Nephron progenitor cell (in vitro differentiated cells): ENCODE measurements at regions not wholly inside any gene's neighbourhood (a gene's known extent, or its start where the extent isn't known, plus 50 kb on each side); places are given as distances from the start of the nearest gene placed in this dataset.
A peak's percentile ranks its signal among the peaks of the same experiment; 100 is the strongest.

Experiments used
- DNase-seq: peaks from one replicate; pipeline ENCODE4 v3.0.0; 2021
- H3K27ac Mint-ChIP-seq: 2 replicates; pipeline ENCODE4 v1.8.0; 2021; ENCODE audit warnings: mild to moderate bottlenecking, moderate library complexity, mixed read lengths
- H3K27me3 Mint-ChIP-seq: 2 replicates; pipeline ENCODE4 v1.8.0; 2021; ENCODE audit warnings: mild to moderate bottlenecking, low read depth, mixed read lengths; ENCODE audit not compliant: poor library complexity
- H3K36me3 Mint-ChIP-seq: 2 replicates; pipeline ENCODE4 v1.8.0; 2021; ENCODE audit warnings: low read depth, mixed read lengths
- H3K4me1 Mint-ChIP-seq: 2 replicates; pipeline ENCODE4 v1.8.0; 2021; ENCODE audit warnings: mixed read lengths
- H3K4me3 Mint-ChIP-seq: 2 replicates; pipeline ENCODE4 v1.8.0; 2021; ENCODE audit warnings: mild to moderate bottlenecking, moderate library complexity, mixed read lengths
- H3K9me3 Mint-ChIP-seq: 2 replicates; pipeline ENCODE4 v1.8.0; 2021; ENCODE audit warnings: mild to moderate bottlenecking, moderate library complexity, mixed read lengths
- CTCF ChIP-seq: fragments of 200-600 bp; sonication (generic); IDR thresholded peaks from 2 replicates; pipeline ENCODE4 v1.5.0; 2021; ENCODE audit warnings: antibody characterized with exemption

GRCh38 chr5:4065472-4066320, 470.1 kb downstream of the IRX1 start:
- H3K9me3 Mint-ChIP-seq: no peaks in the 10 kb centered on the region
- TF ChIP-seq CTCF: no peak
- peaks cover 6% of the 10 kb centered on the region for H3K27me3 Mint-ChIP-seq
- no peaks in the 10 kb centered on the region for H3K36me3 Mint-ChIP-seq
- H3K4me3 Mint-ChIP-seq: no peak overlapping the region
- peaks cover 5% of the 10 kb centered on the region for H3K4me1 Mint-ChIP-seq
- H3K27ac Mint-ChIP-seq: no peak overlapping the region
- no peak for DNase-seq

GRCh38 chr5:4068171-4068570, 472.5 kb downstream of the IRX1 start:
- H3K27ac Mint-ChIP-seq: no peak overlapping the region

GRCh38 chr5:4078544-4078943, 482.9 kb downstream of the IRX1 start:
- Mint-ChIP-seq H3K27ac (no peak overlapping the region), H3K4me3 (no peak overlapping the region), H3K9me3 (peaks cover 13% of the 10 kb centered on the region)

More at GRCh38 chr5:4068171-4068570, 472.5 kb downstream of the IRX1 start:
- TF ChIP-seq CTCF: no peak
- Mint-ChIP-seq H3K9me3 (no peaks in the 10 kb centered on the region), H3K27me3 (peaks cover 7% of the 10 kb centered on the region), H3K36me3 (no peaks in the 10 kb centered on the region), H3K4me1 (peaks cover 5% of the 10 kb centered on the region), H3K4me3 (no peak overlapping the region)
- DNase-seq: no peak

GRCh38 chr5:4079831-4080230, 484.2 kb downstream of the IRX1 start:
- DNase-seq: no peak
- H3K36me3 Mint-ChIP-seq: peaks cover 5% of the 10 kb centered on the region
- peaks cover 32% of the 10 kb centered on the region for H3K4me1 Mint-ChIP-seq
- H3K4me3 Mint-ChIP-seq: no peak overlapping the region
- H3K27ac Mint-ChIP-seq: peak overlapping the region; percentile 35
- no peak for TF ChIP-seq CTCF
- peaks cover 7% of the 10 kb centered on the region for H3K27me3 Mint-ChIP-seq
- H3K9me3 Mint-ChIP-seq: peaks cover 13% of the 10 kb centered on the region

More at GRCh38 chr5:4078544-4078943, 482.9 kb downstream of the IRX1 start:
- Mint-ChIP-seq H3K27me3 (peaks cover 2% of the 10 kb centered on the region), H3K4me1 (peaks cover 32% of the 10 kb centered on the region), H3K36me3 (peaks cover 5% of the 10 kb centered on the region)
- no peak for TF ChIP-seq CTCF
- no peak for DNase-seq

GRCh38 chr5:4080370-4080769, 484.7 kb downstream of the IRX1 start:
- TF ChIP-seq CTCF: no peak
- Mint-ChIP-seq H3K36me3 (peaks cover 3% of the 10 kb centered on the region), H3K4me1 (peaks cover 32% of the 10 kb centered on the region), H3K27me3 (peaks cover 7% of the 10 kb centered on the region), H3K27ac (no peak overlapping the region), H3K9me3 (peaks cover 10% of the 10 kb centered on the region), H3K4me3 (no peak overlapping the region)
- DNase-seq: no peak

- Mint-ChIP-seq H3K27me3 (peaks cover 9% of the 10 kb centered on the region), H3K27ac (peak overlapping the region; percentile 14), H3K4me3 (no peak overlapping the region), H3K9me3 (peaks cover 5% of the 10 kb centered on the region), H3K36me3 (no peaks in the 10 kb centered on the region), H3K4me1 (peaks cover 32% of the 10 kb centered on the region)
- no peak for TF ChIP-seq CTCF
- DNase-seq: no peak
Observed at GRCh38 chr5:4081059-4081458, 485.4 kb downstream of the IRX1 start.
